ENCODE measurements at regions not wholly inside any gene's neighbourhood (a gene's known extent, or its start where the extent isn't known, plus 50 kb on each side); places are given as distances from the start of the nearest gene placed in this dataset.

GRCh38 chr5:116372931-116373597 is 201.6 kb downstream of the SEMA6A start:
- no peak for DNase-seq (ENCODE audit: low spot score)
- H3K9me3 ChIP-seq, result no peaks in the 10 kb centered on the region
- WGBS, result 94% methylated on average over 1 of the region's 1 CpG
- no peak overlapping the region for H3K4me3 ChIP-seq
- no peak for TF ChIP-seq POLR2AphosphoS5 (IDR thresholded peaks at IDR 0.05)
- no peak for TF ChIP-seq POLR2A (IDR thresholded peaks at IDR 0.05)
- TF ChIP-seq, protein P1, sequence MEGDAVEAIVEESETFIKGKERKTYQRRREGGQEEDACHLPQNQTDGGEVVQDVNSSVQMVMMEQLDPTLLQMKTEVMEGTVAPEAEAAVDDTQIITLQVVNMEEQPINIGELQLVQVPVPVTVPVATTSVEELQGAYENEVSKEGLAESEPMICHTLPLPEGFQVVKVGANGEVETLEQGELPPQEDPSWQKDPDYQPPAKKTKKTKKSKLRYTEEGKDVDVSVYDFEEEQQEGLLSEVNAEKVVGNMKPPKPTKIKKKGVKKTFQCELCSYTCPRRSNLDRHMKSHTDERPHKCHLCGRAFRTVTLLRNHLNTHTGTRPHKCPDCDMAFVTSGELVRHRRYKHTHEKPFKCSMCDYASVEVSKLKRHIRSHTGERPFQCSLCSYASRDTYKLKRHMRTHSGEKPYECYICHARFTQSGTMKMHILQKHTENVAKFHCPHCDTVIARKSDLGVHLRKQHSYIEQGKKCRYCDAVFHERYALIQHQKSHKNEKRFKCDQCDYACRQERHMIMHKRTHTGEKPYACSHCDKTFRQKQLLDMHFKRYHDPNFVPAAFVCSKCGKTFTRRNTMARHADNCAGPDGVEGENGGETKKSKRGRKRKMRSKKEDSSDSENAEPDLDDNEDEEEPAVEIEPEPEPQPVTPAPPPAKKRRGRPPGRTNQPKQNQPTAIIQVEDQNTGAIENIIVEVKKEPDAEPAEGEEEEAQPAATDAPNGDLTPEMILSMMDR (IDR thresholded peaks at IDR 0.05), result no peak
- H3K4me1 ChIP-seq (replicated peaks), result no peaks in the 10 kb centered on the region
- H3K27me3 ChIP-seq (replicated peaks; ENCODE audit: insufficient read depth), result no peaks in the 10 kb centered on the region
- H3K36me3 ChIP-seq, result no peaks in the 10 kb centered on the region
- intact Hi-C loops (cut with DNase I), result no loop called here
- H3K27ac ChIP-seq, result no peak overlapping the region

- Histone ChIP-seq H3K4me3 (no peak overlapping the region), H3K4me1 (replicated peaks) (no peaks in the 10 kb centered on the region), H3K27ac (no peak overlapping the region), H3K36me3 (no peaks in the 10 kb centered on the region), H3K27me3 (replicated peaks; ENCODE audit: insufficient read depth) (no peaks in the 10 kb centered on the region), H3K9me3 (no peaks in the 10 kb centered on the region)
- intact Hi-C loops (cut with DNase I), result no loop called here
- TF ChIP-seq POLR2AphosphoS5 (IDR thresholded peaks at IDR 0.05) (no peak), POLR2A (IDR thresholded peaks at IDR 0.05) (no peak)
- TF ChIP-seq, protein P1 (IDR thresholded peaks at IDR 0.05), result no peak
- no peak for DNase-seq (ENCODE audit: low spot score)
These were observed 202.7 kb downstream of the SEMA6A start for GRCh38 chr5:116371935-116372334.

- 53% methylated on average over 2 of the region's 2 CpGs for WGBS
- no peaks in the 10 kb centered on the region for H3K27me3 ChIP-seq (replicated peaks; ENCODE audit: insufficient read depth)
- H3K4me3 ChIP-seq, result no peak overlapping the region
- H3K27ac ChIP-seq, result no peak overlapping the region
- no peaks in the 10 kb centered on the region for H3K4me1 ChIP-seq (replicated peaks)
- DNase-seq (ENCODE audit: low spot score), result no peak
- H3K36me3 ChIP-seq, result no peaks in the 10 kb centered on the region
- intact Hi-C loops (cut with DNase I), result no loop called here
- TF ChIP-seq POLR2AphosphoS5 (IDR thresholded peaks at IDR 0.05), result no peak
- TF ChIP-seq, protein P1 (IDR thresholded peaks at IDR 0.05), result no peak
- TF ChIP-seq POLR2A (IDR thresholded peaks at IDR 0.05), result no peak
- no peaks in the 10 kb centered on the region for H3K9me3 ChIP-seq
These were observed 203.2 kb downstream of the SEMA6A start for GRCh38 chr5:116371431-116371830.

GRCh38 chr5:116370886-116371285 is 203.7 kb downstream of the SEMA6A start:
- H3K4me3 ChIP-seq, result no peak overlapping the region
- H3K27ac ChIP-seq, result no peak overlapping the region
- intact Hi-C loops (cut with DNase I), result no loop called here
- 19% methylated on average over 2 of the region's 2 CpGs for WGBS
- no peak for DNase-seq (ENCODE audit: low spot score)
- no peaks in the 10 kb centered on the region for H3K36me3 ChIP-seq
- no peaks in the 10 kb centered on the region for H3K4me1 ChIP-seq (replicated peaks)
- no peaks in the 10 kb centered on the region for H3K27me3 ChIP-seq (replicated peaks; ENCODE audit: insufficient read depth)
- no peaks in the 10 kb centered on the region for H3K9me3 ChIP-seq
- TF ChIP-seq POLR2AphosphoS5 (IDR thresholded peaks at IDR 0.05) (no peak), POLR2A (IDR thresholded peaks at IDR 0.05) (no peak)

- DNase-seq (ENCODE audit: low spot score), result no peak
- Histone ChIP-seq H3K9me3 (no peaks in the 10 kb centered on the region), H3K4me3 (no peak overlapping the region), H3K27me3 (replicated peaks; ENCODE audit: insufficient read depth) (no peaks in the 10 kb centered on the region), H3K27ac (no peak overlapping the region), H3K4me1 (replicated peaks) (no peaks in the 10 kb centered on the region), H3K36me3 (no peaks in the 10 kb centered on the region)
- TF ChIP-seq POLR2AphosphoS5 (IDR thresholded peaks at IDR 0.05), result no peak
- TF ChIP-seq POLR2A (IDR thresholded peaks at IDR 0.05), result no peak
- TF ChIP-seq, protein P1 (IDR thresholded peaks at IDR 0.05), result no peak
- intact Hi-C loops (cut with DNase I), result no loop called here
- WGBS, result 78% methylated on average over 4 of the region's 4 CpGs
These were observed 204.5 kb downstream of the SEMA6A start for GRCh38 chr5:116370149-116370548.

Measured in prostate gland (tissue), 2 donors.